ENCODE measurements at regions not wholly inside any gene's neighbourhood (a gene's known extent, or its start where the extent isn't known, plus 50 kb on each side); places are given as distances from the start of the nearest gene placed in this dataset.

DNA sequence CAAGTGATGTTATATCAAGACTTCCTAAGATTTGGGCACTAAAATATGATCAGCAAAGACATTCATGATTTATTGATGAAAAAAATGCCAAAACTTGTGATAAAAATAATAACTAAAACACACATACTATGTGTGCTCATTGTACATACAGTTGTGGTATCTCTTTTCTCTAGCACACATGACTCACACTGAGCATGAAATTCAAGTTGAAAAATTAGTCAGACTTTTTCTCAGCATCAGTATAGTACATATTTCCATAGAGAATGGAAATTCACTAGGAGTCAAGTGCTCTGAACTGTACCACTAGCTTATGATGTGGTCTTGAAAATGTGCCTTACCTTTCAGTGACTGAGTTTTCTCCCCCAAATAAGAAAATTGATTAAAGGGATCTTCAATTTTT, 471.8 kb upstream of the FLRT2 start:
- TF ChIP-seq POLR2A (IDR thresholded peaks at IDR 0.05; ENCODE audit: extremely low read depth, insufficient read length): no peak
- TF ChIP-seq, protein P1, sequence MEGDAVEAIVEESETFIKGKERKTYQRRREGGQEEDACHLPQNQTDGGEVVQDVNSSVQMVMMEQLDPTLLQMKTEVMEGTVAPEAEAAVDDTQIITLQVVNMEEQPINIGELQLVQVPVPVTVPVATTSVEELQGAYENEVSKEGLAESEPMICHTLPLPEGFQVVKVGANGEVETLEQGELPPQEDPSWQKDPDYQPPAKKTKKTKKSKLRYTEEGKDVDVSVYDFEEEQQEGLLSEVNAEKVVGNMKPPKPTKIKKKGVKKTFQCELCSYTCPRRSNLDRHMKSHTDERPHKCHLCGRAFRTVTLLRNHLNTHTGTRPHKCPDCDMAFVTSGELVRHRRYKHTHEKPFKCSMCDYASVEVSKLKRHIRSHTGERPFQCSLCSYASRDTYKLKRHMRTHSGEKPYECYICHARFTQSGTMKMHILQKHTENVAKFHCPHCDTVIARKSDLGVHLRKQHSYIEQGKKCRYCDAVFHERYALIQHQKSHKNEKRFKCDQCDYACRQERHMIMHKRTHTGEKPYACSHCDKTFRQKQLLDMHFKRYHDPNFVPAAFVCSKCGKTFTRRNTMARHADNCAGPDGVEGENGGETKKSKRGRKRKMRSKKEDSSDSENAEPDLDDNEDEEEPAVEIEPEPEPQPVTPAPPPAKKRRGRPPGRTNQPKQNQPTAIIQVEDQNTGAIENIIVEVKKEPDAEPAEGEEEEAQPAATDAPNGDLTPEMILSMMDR (IDR thresholded peaks at IDR 0.05; ENCODE audit: low read depth, low read length): no peak

All from NB4 (cell line).